ENCODE measurements at regions not wholly inside any gene's neighbourhood (a gene's known extent, or its start where the extent isn't known, plus 50 kb on each side); places are given as distances from the start of the nearest gene placed in this dataset.

GRCh38 chr9:108565651-108566378, 290.0 kb downstream of the ACTL7B start:
- TF ChIP-seq EZH2phosphoT487 (IDR thresholded peaks at IDR 0.05; ENCODE audit: borderline replicate concordance, low read length) (no peak), CTCF (IDR thresholded peaks at IDR 0.05; ENCODE audit: low read depth, low read length, poor library complexity, severe bottlenecking) (peak; percentile 89)
